ENCODE measurements at regions not wholly inside any gene's neighbourhood (a gene's known extent, or its start where the extent isn't known, plus 50 kb on each side); places are given as distances from the start of the nearest gene placed in this dataset.
A peak's percentile ranks its signal among the peaks of the same experiment; 100 is the strongest.

GRCh38 chr15:68875377-68876116, 54.8 kb upstream of the SPESP1 start (continued):
- TF ChIP-seq ZBTB21 (CRISPR knock-in tag; IDR thresholded peaks at IDR 0.05) (no peak), NFIC (IDR thresholded peaks at IDR 0.05; ENCODE audit: low read length) (no peak), ZNF749 (CRISPR knock-in tag; IDR thresholded peaks at IDR 0.05; ENCODE audit: borderline replicate concordance) (no peak), JARID2 (CRISPR knock-in tag; IDR thresholded peaks at IDR 0.05; ENCODE audit: insufficient replicate concordance) (no peak), ZNF782 (CRISPR knock-in tag; IDR thresholded peaks at IDR 0.05; ENCODE audit: borderline replicate concordance) (no peak), NFE2 (CRISPR knock-in tag; IDR thresholded peaks at IDR 0.05) (no peak), ZNF737 (CRISPR knock-in tag; IDR thresholded peaks at IDR 0.05; ENCODE audit: borderline replicate concordance) (no peak), ZNF225 (CRISPR knock-in tag; IDR thresholded peaks at IDR 0.05) (no peak), ZNF350 (CRISPR knock-in tag; IDR thresholded peaks at IDR 0.05; ENCODE audit: borderline replicate concordance, low read depth) (0 out of 2 replicates have a peak, but pooled peaks have one; percentile 15)
- TF ChIP-seq, protein P1, sequence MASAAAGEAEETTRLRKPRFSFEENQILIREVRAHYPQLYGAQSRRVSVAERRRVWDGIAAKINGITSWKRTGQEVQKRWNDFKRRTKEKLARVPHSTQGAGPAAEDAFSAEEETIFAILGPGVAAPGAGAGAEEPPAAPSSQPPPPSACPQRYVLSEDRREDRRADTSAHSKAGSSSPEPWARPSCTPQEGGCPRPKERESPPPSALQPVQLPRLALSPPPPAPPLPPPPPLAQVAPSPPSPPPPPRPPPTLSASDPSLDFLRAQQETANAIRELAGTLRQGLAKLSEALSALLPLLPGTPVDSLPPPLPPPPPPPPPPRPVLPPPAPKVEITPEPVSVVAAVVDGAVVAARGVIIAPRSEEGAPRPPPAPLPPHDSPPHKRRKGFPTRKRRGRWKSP (CRISPR knock-in tag; IDR thresholded peaks at IDR 0.05) = peak; percentile 63; the same call in 1 of the 2 replicates
- TF ChIP-seq, protein P2, sequence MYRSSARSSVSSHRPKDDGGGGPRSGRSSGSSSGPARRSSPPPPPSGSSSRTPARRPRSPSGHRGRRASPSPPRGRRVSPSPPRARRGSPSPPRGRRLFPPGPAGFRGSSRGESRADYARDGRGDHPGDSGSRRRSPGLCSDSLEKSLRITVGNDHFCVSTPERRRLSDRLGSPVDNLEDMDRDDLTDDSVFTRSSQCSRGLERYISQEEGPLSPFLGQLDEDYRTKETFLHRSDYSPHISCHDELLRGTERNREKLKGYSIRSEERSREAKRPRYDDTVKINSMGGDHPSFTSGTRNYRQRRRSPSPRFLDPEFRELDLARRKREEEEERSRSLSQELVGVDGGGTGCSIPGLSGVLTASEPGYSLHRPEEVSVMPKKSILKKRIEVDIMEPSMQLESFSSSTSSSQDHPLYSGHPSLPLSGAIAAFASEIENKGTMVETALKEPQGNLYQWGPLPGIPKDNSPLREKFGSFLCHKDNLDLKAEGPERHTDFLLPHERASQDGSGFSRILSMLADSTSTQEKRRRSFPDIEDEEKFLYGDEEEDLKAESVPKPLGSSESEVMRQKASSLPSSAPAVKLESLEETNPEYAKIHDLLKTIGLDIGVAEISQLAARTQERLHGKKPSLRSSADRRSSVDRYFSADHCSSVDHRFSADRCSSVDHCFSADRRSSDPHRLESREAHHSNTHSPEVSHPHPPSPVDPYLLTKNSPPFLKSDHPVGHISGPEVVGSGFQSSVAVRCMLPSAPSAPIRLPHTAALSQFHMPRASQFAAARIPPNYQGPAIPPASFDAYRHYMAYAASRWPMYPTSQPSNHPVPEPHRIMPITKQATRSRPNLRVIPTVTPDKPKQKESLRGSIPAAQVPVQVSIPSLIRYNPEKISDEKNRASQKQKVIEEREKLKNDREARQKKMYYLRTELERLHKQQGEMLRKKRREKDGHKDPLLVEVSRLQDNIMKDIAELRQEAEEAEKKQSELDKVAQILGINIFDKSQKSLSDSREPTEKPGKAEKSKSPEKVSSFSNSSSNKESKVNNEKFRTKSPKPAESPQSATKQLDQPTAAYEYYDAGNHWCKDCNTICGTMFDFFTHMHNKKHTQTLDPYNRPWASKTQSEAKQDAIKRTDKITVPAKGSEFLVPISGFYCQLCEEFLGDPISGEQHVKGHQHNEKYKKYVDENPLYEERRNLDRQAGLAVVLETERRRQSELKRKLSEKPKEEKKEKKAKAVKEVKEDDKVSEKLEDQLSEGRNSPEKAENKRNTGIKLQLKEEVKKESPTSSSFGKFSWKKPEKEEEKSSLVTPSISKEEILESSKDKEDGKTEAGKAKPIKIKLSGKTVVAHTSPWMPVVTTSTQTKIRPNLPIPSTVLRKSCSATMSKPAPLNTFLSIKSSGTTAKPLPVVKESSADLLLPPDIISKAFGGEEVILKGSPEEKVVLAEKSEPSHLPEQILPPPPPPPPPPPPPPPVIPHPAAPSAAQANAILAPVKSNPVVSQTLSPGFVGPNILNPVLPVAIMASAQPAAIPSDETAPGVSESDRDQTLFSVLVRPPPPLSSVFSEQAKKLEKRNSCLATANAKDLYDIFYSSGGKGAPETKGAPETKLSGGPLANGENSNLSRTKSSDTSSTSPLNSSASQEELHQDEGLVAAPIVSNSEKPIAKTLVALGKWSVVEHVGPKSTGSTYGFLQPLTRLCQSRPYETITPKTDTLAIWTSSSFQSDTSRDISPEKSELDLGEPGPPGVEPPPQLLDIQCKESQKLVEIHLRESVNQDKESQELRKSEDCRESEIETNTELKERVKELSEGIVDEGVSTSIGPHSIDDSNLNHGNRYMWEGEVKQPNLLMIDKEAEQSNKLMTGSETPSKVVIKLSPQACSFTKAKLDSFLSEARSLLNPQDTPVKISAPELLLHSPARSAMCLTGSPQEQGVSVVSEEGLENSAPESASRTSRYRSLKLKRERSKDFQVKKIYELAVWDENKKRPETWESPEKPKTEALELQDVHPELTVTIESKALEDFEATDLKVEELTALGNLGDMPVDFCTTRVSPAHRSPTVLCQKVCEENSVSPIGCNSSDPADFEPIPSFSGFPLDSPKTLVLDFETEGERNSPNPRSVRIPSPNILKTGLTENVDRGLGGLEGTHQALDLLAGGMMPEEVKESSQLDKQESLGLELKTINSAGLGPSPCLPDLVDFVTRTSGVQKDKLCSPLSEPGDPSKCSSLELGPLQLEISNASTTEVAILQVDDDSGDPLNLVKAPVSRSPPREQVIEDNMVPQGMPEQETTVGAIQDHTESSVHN (CRISPR knock-in tag; IDR thresholded peaks at IDR 0.05) = no peak
- TF ChIP-seq, protein P3, sequence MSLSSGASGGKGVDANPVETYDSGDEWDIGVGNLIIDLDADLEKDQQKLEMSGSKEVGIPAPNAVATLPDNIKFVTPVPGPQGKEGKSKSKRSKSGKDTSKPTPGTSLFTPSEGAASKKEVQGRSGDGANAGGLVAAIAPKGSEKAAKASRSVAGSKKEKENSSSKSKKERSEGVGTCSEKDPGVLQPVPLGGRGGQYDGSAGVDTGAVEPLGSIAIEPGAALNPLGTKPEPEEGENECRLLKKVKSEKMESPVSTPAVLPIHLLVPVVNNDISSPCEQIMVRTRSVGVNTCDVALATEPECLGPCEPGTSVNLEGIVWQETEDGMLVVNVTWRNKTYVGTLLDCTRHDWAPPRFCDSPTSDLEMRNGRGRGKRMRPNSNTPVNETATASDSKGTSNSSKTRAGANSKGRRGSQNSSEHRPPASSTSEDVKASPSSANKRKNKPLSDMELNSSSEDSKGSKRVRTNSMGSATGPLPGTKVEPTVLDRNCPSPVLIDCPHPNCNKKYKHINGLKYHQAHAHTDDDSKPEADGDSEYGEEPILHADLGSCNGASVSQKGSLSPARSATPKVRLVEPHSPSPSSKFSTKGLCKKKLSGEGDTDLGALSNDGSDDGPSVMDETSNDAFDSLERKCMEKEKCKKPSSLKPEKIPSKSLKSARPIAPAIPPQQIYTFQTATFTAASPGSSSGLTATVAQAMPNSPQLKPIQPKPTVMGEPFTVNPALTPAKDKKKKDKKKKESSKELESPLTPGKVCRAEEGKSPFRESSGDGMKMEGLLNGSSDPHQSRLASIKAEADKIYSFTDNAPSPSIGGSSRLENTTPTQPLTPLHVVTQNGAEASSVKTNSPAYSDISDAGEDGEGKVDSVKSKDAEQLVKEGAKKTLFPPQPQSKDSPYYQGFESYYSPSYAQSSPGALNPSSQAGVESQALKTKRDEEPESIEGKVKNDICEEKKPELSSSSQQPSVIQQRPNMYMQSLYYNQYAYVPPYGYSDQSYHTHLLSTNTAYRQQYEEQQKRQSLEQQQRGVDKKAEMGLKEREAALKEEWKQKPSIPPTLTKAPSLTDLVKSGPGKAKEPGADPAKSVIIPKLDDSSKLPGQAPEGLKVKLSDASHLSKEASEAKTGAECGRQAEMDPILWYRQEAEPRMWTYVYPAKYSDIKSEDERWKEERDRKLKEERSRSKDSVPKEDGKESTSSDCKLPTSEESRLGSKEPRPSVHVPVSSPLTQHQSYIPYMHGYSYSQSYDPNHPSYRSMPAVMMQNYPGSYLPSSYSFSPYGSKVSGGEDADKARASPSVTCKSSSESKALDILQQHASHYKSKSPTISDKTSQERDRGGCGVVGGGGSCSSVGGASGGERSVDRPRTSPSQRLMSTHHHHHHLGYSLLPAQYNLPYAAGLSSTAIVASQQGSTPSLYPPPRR (CRISPR knock-in tag; IDR thresholded peaks at IDR 0.05; ENCODE audit: borderline replicate concordance) = no peak
- TF ChIP-seq, protein P4, sequence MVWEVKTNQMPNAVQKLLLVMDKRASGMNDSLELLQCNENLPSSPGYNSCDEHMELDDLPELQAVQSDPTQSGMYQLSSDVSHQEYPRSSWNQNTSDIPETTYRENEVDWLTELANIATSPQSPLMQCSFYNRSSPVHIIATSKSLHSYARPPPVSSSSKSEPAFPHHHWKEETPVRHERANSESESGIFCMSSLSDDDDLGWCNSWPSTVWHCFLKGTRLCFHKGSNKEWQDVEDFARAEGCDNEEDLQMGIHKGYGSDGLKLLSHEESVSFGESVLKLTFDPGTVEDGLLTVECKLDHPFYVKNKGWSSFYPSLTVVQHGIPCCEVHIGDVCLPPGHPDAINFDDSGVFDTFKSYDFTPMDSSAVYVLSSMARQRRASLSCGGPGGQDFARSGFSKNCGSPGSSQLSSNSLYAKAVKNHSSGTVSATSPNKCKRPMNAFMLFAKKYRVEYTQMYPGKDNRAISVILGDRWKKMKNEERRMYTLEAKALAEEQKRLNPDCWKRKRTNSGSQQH (CRISPR knock-in tag; IDR thresholded peaks at IDR 0.05; ENCODE audit: low read depth) = no peak
